ENCODE measurements at regions not wholly inside any gene's neighbourhood (a gene's known extent, or its start where the extent isn't known, plus 50 kb on each side); places are given as distances from the start of the nearest gene placed in this dataset.

- no peak overlapping the region for H2AFZ ChIP-seq (ENCODE audit: low read depth, low read length)
- H3K79me2 ChIP-seq (ENCODE audit: control insufficient read depth, insufficient read depth, low read length) = no peaks in the 10 kb centered on the region
- no peak overlapping the region for H3K27ac ChIP-seq (ENCODE audit: extremely low read depth, low read depth, low read length)
- no peak for DNase-seq (ENCODE audit: extremely low read depth in 1 of 4, low spot score in 3 of 4)
- no peak overlapping the region for H3K4me2 ChIP-seq (ENCODE audit: insufficient read depth, low read length)
- FAIRE-seq = no peak
- H3K9me1 ChIP-seq (ENCODE audit: control insufficient read depth, insufficient read depth, low read length) = no peaks in the 10 kb centered on the region
- ChIA-PET CTCF (ENCODE audit: low intra/inter-chr PET ratio) (no interaction called here), POLR2A (no interaction called here)
- no peak for ATAC-seq
- H3K9ac ChIP-seq (ENCODE audit: insufficient read depth in 1 of 2, low read depth in 2 of 2, low read length in 2 of 2) = no peak overlapping the region
- 0% methylated on average over 2 of the region's 3 CpGs for WGBS (ENCODE audit: insufficient coverage, low coverage, missing lambda C conversion rate)
- intact Hi-C loops (cut with micrococcal nuclease) (no loop called here), in situ Hi-C loops (cut with MboI) (no loop called here)
- no TSS peak for BruUV-seq (replicated peaks)
- no peaks in the 10 kb centered on the region for H4K20me1 ChIP-seq (replicated peaks; ENCODE audit: control insufficient read depth, insufficient read depth, low read length)
- H3K9me3 ChIP-seq (replicated peaks; ENCODE audit: control insufficient read depth, insufficient read depth, low read depth, low read length) = no peaks in the 10 kb centered on the region; the same call in 1 of the 2 replicates
- no peaks in the 10 kb centered on the region for H3K4me1 ChIP-seq (replicated peaks in 1 of 2; ENCODE audit: control insufficient read depth in 2 of 2, insufficient read depth in 2 of 2, low read length in 2 of 2)
- no peaks in the 10 kb centered on the region for H3K27me3 ChIP-seq (ENCODE audit: control insufficient read depth in 2 of 2, insufficient read depth in 2 of 2, low read length in 2 of 2)
- H3K36me3 ChIP-seq (ENCODE audit: control insufficient read depth, insufficient read depth, low read length) = no peaks in the 10 kb centered on the region
- no peak overlapping the region for H3K4me3 ChIP-seq
- TF ChIP-seq MEIS2 (IDR thresholded peaks at IDR 0.05; ENCODE audit: partially characterized antibody) = no peak
- no peak for TF ChIP-seq CBX5 (IDR thresholded peaks at IDR 0.05; ENCODE audit: borderline replicate concordance, low read depth)
- no peak for TF ChIP-seq PRDM10 (IDR thresholded peaks at IDR 0.05; ENCODE audit: partially characterized antibody)
- TF ChIP-seq IRF2 (CRISPR knock-in tag; IDR thresholded peaks at IDR 0.05) = no peak
- no peak for TF ChIP-seq TCF15 (CRISPR knock-in tag; IDR thresholded peaks at IDR 0.05)
- TF ChIP-seq BCOR (IDR thresholded peaks at IDR 0.05) = no peak
- TF ChIP-seq ELF1 (tag; IDR thresholded peaks at IDR 0.05) = no peak
- no peak for TF ChIP-seq GTF2F1 (IDR thresholded peaks at IDR 0.05; ENCODE audit: low read depth, low read length)
- no peak for TF ChIP-seq COPS2 (conservative IDR thresholded peaks at IDR 0.05)
- no peak for TF ChIP-seq ZNF277 (CRISPR knock-in tag; IDR thresholded peaks at IDR 0.05; ENCODE audit: borderline replicate concordance)
- TF ChIP-seq NCOA1 (IDR thresholded peaks at IDR 0.05; ENCODE audit: low read depth) = no peak
- TF ChIP-seq KLF10 (CRISPR knock-in tag; IDR thresholded peaks at IDR 0.05) = no peak
- TF ChIP-seq ZHX1 (conservative IDR thresholded peaks at IDR 0.05; ENCODE audit: low read length) = no peak
- TF ChIP-seq TCF3 (CRISPR knock-in tag; IDR thresholded peaks at IDR 0.05) = no peak
- no peak for TF ChIP-seq CREB5 (CRISPR knock-in tag; IDR thresholded peaks at IDR 0.05)
These were observed 1022.3 kb upstream of the CNTNAP5 start for GRCh38 chr2:123002660-123003248.
